Lower leg skin (tissue), 3 donors: ENCODE measurements at regions not wholly inside any gene's neighbourhood (a gene's known extent, or its start where the extent isn't known, plus 50 kb on each side); places are given as distances from the start of the nearest gene placed in this dataset.

Experiments used
- CTCF ChIP-seq, 3 donors: fragments of 450-650 bp; IDR thresholded peaks; one replicate each; pipeline ENCODE4 v1.5.1; 2016; ENCODE audit warnings: antibody characterized with exemption in 3 of 3, mild to moderate bottlenecking in 3 of 3, moderate library complexity in 2 of 3
- POLR2A ChIP-seq, 2 donors: fragments of 450-650 bp; IDR thresholded peaks; one replicate each; pipeline ENCODE4 v1.6.1; 2016 to 2017; ENCODE audit warnings: antibody characterized with exemption in 2 of 2, mild to moderate bottlenecking in 1 of 2, moderate library complexity in 1 of 2

- TF ChIP-seq CTCF (IDR thresholded peaks at IDR 0.05) (no peak), POLR2A (IDR thresholded peaks at IDR 0.05) (no peak)
Measured at GRCh38 chr12:111268738-111269572, 99.9 kb downstream of the PHETA1 start.
